ENCODE measurements at regions not wholly inside any gene's neighbourhood (a gene's known extent, or its start where the extent isn't known, plus 50 kb on each side); places are given as distances from the start of the nearest gene placed in this dataset.
"Not testable (repeated sequence)": the region's sequence is repeated elsewhere in the genome, so short reads cannot be mapped to it uniquely, and the experiment has no call there.

DNA sequence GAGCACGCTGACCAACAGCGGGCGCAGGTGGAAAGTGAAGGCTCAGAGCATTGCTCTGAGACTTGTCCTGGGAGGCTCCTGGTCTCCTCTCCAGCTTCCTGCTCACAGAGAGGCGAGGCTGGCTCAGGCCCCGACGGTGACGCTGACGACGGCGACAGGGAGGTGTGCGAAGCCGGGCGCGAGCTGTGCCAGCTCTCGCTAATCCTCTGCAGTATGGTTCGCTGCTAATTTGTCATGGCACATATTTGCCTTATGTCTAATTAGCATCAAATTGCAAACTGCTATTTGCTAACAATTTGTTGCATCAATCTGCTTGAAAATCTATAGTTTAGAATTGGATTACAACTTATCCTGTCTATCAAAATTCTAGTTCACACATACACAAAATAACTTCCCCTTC, 469.8 kb upstream of the ZNF507 start:
- no peak overlapping the region for H3K27ac Mint-ChIP-seq
- H3K9me3 Mint-ChIP-seq = peaks cover 0 to 1% (median 0%) of the 10 kb centered on the region in 6 donors
- no peak overlapping the region for H3K4me3 Mint-ChIP-seq
- peaks cover 0 to 2% (median 0%) of the 10 kb centered on the region in 3 donors for H3K27me3 Mint-ChIP-seq (ENCODE audit: low read depth in 3 of 3)
- DNase-seq = no peak
- H3K4me1 Mint-ChIP-seq = no peaks in the 10 kb centered on the region
- peaks cover 0 to 4% (median 0%) of the 10 kb centered on the region in 3 donors for H3K36me3 Mint-ChIP-seq

DNA sequence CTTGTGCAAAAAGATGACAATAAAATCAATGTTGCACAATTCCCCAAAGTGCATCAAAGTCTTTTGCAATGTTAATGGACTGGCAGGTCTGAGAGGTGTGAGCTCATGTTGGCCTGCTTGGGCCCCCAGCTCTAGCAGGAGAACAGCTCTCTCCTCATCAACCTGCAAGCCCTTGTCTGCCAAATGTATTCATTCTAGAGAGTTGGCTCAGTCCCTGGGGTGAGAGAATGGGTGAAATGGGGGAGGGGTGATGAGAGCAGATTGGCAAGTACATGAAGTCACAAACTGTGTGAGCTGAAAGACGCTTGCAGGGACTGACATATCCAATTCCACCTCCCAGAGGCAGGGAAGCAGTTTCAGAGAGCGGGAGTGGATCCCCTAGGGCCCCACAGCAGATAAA, 465.1 kb upstream of the ZNF507 start:
- Mint-ChIP-seq H3K36me3 (no peaks in the 10 kb centered on the region), H3K4me3 (no peak overlapping the region), H3K27ac (no peak overlapping the region), H3K27me3 (ENCODE audit: low read depth in 3 of 3) (peaks cover 0 to 4% (median 0%) of the 10 kb centered on the region in 3 donors), H3K9me3 (no peaks in the 10 kb centered on the region), H3K4me1 (no peaks in the 10 kb centered on the region)
- no peak for DNase-seq

DNA sequence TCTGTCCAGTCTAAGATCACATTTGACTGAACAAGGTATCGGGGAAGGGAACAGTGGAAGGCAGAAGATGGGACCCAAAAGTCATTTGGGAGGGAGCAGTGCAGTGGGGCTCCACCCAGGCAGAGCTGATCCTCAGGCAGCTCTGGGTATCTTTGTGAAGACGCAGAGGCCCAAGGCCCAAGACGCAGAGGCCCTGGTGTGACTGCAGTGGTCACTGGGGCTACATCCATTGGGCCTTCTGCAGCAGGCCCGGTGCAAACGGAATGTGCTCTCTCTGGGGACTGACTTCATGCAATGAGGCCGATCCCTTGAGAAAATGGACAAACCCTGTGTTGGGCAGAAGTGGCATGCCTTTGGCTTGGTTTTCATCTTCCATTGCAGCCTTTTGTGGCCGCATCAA, 463.4 kb upstream of the ZNF507 start:
- H3K27ac Mint-ChIP-seq = no peak overlapping the region
- no peaks in the 10 kb centered on the region for H3K36me3 Mint-ChIP-seq
- DNase-seq = no peak
- no peaks in the 10 kb centered on the region for H3K4me1 Mint-ChIP-seq
- peaks cover 0 to 2% (median 0%) of the 10 kb centered on the region in 3 donors for H3K27me3 Mint-ChIP-seq (ENCODE audit: low read depth in 3 of 3)
- no peaks in the 10 kb centered on the region for H3K9me3 Mint-ChIP-seq
- no peak overlapping the region for H3K4me3 Mint-ChIP-seq

DNA sequence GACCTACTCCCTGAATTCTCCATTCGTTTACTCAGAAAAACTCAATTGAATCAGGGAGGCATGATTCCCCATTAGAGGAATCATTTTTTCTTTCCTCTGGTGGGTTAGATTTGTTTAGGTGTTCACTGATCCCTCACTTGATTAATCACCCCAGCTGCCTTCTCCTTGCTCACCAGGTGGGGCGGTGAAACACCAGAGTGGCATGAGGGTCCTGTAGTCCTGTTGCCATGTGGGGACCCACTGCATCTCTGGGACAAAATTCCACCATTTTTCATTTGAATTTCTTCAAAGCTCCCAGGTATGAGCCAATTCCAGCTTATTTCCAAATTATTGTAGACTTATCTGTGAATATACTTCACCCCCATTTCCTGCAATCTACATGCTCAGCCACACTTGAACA, 462.7 kb upstream of the ZNF507 start:
- Mint-ChIP-seq H3K27ac (no peak overlapping the region), H3K27me3 (ENCODE audit: low read depth in 3 of 3) (peaks cover 0 to 4% (median 2%) of the 10 kb centered on the region in 3 donors), H3K4me3 (no peak overlapping the region), H3K4me1 (no peaks in the 10 kb centered on the region), H3K36me3 (no peaks in the 10 kb centered on the region), H3K9me3 (no peaks in the 10 kb centered on the region)
- DNase-seq = no peak

DNA sequence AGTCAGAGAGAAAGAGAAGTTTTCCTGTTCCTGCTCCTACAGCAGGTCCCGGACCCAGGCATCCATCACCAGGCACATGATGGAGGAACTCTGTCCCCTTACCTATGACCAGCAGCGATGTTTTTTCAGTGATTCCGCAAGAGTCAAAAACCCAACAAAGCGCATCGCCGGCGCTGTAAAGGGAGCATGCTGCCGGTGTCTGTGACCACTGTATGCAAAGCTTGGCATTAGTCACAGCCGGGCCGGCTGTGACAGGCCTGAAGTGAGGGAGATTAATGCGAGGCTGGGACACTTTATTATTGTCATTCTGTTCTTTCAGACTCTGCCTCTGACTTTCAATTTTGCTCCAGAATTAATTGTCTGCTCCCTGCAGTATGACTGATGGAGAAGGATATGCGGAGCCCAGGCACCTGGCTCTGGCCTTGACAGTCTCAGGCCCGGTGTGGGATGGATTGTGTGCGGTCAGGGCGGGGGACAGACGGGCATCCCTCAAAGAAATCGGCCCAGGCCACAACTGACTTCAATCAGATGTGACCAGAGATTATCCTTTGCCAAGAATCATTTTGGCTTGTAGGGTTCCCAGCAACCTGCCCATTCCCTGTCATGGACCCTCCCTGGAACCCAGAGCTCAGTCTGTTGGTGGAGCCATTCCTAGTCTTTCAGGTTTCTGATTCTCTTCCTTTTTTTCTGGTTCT, 462.0 kb upstream of the ZNF507 start:
- H3K9me3 Mint-ChIP-seq = no peaks in the 10 kb centered on the region

DNA sequence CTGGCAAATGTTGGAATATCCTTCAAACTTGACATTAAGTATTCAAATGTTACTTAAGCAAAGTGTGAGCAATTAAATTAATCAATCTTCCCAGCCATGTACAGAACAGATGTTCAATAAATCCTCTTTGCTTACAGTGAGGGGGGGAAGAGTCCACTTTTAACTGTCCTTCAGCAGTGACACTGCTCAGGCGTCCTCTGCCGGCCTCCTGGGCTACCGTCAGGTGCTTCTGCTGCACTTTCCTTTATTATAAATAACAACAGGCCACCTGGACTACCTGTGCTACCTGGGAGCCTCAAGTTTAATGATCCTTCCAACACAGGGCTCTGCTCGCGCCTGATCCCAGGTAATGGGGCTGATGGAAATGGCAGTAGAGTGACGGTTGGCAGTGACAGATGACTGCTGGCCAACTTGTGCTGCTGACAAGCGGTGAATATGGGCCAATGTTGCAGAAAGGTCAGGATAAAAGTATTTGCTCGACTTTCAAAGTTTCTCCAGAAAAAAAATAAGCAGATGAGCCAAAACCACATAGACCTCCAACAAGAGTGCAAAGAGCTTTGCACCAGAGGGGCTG, 460.0 kb upstream of the ZNF507 start:
- Mint-ChIP-seq H3K27me3 (ENCODE audit: low read depth in 3 of 3) (peaks cover 2 to 4% (median 3%) of the 10 kb centered on the region in 3 donors), H3K36me3 (no peaks in the 10 kb centered on the region), H3K27ac (no peak overlapping the region)

More for the DNA sequence above, 462.0 kb upstream of the ZNF507 start:
- Mint-ChIP-seq H3K4me1 (no peaks in the 10 kb centered on the region), H3K4me3 (no peak overlapping the region), H3K36me3 (no peaks in the 10 kb centered on the region), H3K27ac (no peak overlapping the region), H3K27me3 (ENCODE audit: low read depth in 3 of 3) (peaks cover 0 to 4% (median 2%) of the 10 kb centered on the region in 3 donors)
- no peak for DNase-seq

DNA sequence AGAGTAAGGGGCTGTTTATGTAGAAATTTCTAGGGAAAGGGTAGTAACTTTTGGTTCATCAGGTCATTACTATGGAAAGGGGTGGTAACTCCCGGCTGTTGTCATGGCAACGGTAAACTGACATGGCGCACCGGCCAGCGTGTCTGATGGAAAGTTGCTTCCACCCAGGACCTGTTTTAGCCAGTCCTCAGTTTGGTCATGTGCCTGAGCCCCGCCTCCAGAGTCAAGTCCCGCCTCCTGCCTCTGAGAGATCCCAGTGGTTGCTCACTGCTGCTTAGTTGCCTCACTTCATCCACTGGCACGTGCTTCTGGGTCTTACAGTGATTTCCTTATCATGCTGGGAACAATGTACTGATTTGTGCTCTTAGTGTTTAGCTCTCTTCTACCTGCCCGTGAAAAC, 455.2 kb upstream of the ZNF507 start:
- Mint-ChIP-seq H3K27me3 (ENCODE audit: low read depth in 3 of 3) (peaks cover 2 to 10% (median 4%) of the 10 kb centered on the region in 3 donors), H3K9me3 (peaks cover 0 to 9% (median 2%) of the 10 kb centered on the region in 6 donors), H3K4me3 (no peak overlapping the region), H3K4me1 (no peaks in the 10 kb centered on the region), H3K27ac (no peak overlapping the region), H3K36me3 (no peaks in the 10 kb centered on the region)
- no peak for DNase-seq

More for the DNA sequence above, 460.0 kb upstream of the ZNF507 start:
- H3K4me1 Mint-ChIP-seq = no peaks in the 10 kb centered on the region
- no peak for DNase-seq
- H3K9me3 Mint-ChIP-seq = peaks cover 0 to 1% (median 0%) of the 10 kb centered on the region in 6 donors
- H3K4me3 Mint-ChIP-seq = no peak overlapping the region

DNA sequence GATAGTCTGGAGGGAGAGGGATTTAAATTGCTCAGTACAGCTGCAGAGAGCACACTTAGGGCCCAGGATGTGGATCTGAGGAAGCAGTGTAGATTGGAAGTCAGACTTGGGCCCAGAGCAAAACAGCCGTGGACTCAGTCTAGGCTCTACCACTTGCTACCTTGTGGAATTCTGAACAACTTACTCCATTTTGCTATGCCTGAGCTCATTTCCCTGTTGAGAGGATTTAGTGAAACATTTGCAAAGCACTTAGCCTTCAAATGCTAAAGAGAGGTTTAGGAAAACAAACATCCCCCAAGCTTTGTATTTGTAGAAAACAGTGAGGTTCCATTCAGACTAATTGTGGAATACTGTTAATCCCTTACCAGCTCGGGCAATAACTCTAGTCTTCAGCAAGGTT, 453.4 kb upstream of the ZNF507 start:
- Mint-ChIP-seq H3K27me3 (ENCODE audit: low read depth in 3 of 3) (peaks cover 2 to 13% (median 4%) of the 10 kb centered on the region in 3 donors), H3K27ac (no peak overlapping the region), H3K4me3 (no peak overlapping the region), H3K9me3 (peaks cover 0 to 9% (median 3%) of the 10 kb centered on the region in 6 donors), H3K4me1 (no peaks in the 10 kb centered on the region), H3K36me3 (no peaks in the 10 kb centered on the region)
- DNase-seq = no peak

DNA sequence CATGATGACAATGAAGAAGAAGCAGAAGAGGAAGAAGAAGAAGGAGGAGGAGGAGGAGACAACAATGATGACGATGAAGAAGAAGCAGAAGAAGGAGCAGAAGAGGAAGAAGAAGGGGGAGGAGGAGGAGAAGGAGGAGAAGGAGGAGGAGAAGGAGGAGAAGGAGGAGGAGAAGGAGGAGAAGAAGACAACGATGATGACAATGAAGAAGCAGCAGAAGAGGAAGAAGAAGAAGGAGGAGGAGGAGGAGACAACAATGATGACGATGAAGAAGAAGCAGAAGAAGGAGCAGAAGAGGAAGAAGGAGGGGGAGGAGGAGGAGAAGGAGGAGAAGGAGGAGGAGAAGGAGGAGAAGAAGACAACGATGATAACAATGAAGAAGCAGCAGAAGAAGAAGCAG, 451.9 kb upstream of the ZNF507 start:
- not testable (repeated sequence) for H3K4me3 Mint-ChIP-seq

DNA sequence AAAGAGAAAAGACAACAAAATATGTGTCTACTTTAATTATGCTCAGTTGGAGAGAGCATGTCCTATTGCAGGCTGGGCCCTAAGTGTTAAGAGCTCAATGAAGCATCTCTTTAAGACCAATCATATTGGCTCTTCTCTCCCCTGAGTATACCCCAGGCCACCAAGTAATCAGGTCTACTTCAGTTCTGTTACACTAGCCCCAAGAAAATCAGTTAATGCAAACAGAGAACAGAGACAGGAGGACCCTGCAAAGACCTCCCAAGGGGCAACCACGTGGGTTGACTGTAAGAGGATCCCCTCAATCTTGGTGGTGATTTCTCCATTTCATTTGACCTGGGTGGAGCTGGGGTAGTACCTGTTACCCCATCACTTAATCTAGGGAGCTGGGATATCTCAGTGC, 451.0 kb upstream of the ZNF507 start:
- Mint-ChIP-seq H3K9me3 (peaks cover 0 to 9% (median 2%) of the 10 kb centered on the region in 6 donors), H3K4me1 (no peaks in the 10 kb centered on the region), H3K27me3 (ENCODE audit: low read depth in 3 of 3) (peaks cover 0 to 11% (median 2%) of the 10 kb centered on the region in 3 donors), H3K4me3 (no peak overlapping the region), H3K36me3 (no peaks in the 10 kb centered on the region), H3K27ac (no peak overlapping the region)
- DNase-seq = no peak

More for the DNA sequence above, 451.9 kb upstream of the ZNF507 start:
- H3K36me3 Mint-ChIP-seq, H3K9me3 Mint-ChIP-seq, DNase-seq, H3K27ac Mint-ChIP-seq, H3K4me1 Mint-ChIP-seq: not testable (repeated sequence)
- peaks cover 2 to 11% (median 2%) of the 10 kb centered on the region in 3 donors for H3K27me3 Mint-ChIP-seq (ENCODE audit: low read depth in 3 of 3)

DNA sequence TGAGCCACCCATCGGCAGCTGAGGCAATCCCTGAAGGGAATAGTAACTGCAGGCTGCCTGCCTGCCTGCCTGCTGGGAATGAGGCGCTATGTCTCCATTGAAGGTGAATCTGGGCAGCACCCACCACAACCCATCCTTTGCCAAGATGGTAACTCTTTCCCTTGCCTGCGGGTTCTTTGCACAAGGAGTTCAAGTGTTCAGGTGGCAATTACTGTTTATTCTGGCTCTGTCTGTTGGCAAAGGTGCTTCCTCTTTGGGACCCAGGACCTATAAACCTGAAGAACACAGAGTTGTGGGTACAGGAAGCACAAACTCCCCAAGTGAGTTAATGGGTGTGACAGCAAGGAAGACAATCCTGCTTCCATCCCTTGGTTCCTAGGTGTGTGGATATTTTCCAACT, 448.1 kb upstream of the ZNF507 start:
- Mint-ChIP-seq H3K27ac (no peak overlapping the region), H3K36me3 (no peaks in the 10 kb centered on the region), H3K9me3 (peaks cover 0 to 5% (median 1%) of the 10 kb centered on the region in 6 donors), H3K4me1 (no peaks in the 10 kb centered on the region), H3K27me3 (ENCODE audit: low read depth in 3 of 3) (peaks cover 0 to 8% (median 5%) of the 10 kb centered on the region in 3 donors), H3K4me3 (no peak overlapping the region)
- DNase-seq = no peak

DNA sequence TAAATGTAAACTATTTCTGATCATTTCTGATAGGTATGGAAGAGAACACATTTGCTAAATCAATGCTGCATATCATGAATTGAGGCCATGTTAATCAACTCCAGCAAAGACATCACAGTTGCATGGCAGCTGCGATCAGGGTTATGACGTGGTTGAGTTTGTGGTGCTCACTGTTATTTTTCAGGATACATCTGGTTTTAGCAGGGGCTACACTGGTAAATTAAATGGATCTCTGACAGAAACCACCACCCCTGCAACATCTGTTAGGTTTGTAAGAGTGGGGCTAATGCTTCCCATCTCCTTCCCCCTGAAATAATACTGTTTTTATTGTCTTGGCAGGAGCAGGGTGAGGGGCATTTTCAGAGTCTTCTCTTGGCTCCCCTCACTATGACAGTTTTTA, 444.4 kb upstream of the ZNF507 start:
- Mint-ChIP-seq H3K4me3 (no peak overlapping the region), H3K9me3 (no peaks in the 10 kb centered on the region), H3K36me3 (no peaks in the 10 kb centered on the region), H3K27ac (no peak overlapping the region), H3K4me1 (peaks cover 2 to 4% of the 10 kb centered on the region in 2 donors), H3K27me3 (ENCODE audit: low read depth in 3 of 3) (peaks cover 0 to 8% (median 1%) of the 10 kb centered on the region in 3 donors)
- DNase-seq = no peak

DNA sequence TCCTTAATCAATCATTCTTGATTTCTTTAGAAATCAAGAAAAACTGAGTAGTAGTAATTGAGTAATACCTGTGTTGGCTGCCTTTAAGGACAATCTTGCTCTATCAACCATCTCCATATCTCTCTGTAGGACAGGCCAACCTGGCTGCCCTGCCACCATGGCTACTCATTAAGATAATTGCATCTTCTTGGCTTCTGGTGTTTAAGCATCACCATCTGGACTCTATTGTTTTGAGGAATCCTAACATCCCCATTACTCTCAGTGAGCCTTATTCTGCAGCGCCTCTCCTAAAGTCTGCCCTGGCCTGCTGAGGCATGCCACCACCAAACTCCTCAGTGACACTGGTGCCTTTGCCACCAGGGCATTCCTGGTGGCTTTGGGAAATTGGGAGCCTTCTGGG, 442.6 kb upstream of the ZNF507 start:
- H3K27ac Mint-ChIP-seq = no peak overlapping the region
- H3K27me3 Mint-ChIP-seq (ENCODE audit: low read depth in 3 of 3) = peaks cover 0 to 8% (median 0%) of the 10 kb centered on the region in 3 donors
- peaks cover 11 to 12% of the 10 kb centered on the region in 2 donors for H3K4me1 Mint-ChIP-seq
- DNase-seq = no peak
- no peaks in the 10 kb centered on the region for H3K36me3 Mint-ChIP-seq
- no peak overlapping the region for H3K4me3 Mint-ChIP-seq
- H3K9me3 Mint-ChIP-seq = no peaks in the 10 kb centered on the region

DNA sequence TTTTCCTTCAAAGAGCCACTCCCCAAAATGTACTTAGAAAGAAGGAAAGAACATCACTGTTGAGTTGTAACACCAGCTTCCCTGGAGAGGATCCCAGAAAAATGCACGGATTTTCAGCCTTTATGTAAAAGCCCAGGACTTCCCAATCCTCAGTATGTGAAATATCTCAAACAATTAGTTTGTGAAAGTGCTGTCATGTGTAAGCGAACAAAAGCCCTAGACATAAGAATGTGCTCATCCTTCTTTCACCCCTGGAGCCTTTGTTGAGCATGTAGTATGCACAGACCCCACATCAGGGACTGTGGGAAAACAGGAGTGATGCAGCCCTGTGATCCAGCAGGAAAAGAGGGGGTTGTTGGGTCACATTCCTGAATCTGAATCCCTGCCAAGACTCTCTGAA, 441.4 kb upstream of the ZNF507 start:
- no peak for DNase-seq
- Mint-ChIP-seq H3K36me3 (no peaks in the 10 kb centered on the region), H3K27me3 (ENCODE audit: low read depth in 3 of 3) (peaks cover 0 to 8% (median 0%) of the 10 kb centered on the region in 3 donors), H3K4me1 (peaks cover 11 to 12% of the 10 kb centered on the region in 2 donors), H3K27ac (no peak overlapping the region), H3K9me3 (no peaks in the 10 kb centered on the region), H3K4me3 (no peak overlapping the region)
